Islet precursor cell (in vitro differentiated cells): ENCODE measurements at regions not wholly inside any gene's neighbourhood (a gene's known extent, or its start where the extent isn't known, plus 50 kb on each side); places are given as distances from the start of the nearest gene placed in this dataset.

Experiments used
- DNase-seq: peaks from one replicate; pipeline ENCODE4 v3.0.0-alpha.2; 2018

- no peak for DNase-seq
Measured at GRCh38 chrX:151476604-151477303, 79.7 kb downstream of the VMA21 start.

DNA sequence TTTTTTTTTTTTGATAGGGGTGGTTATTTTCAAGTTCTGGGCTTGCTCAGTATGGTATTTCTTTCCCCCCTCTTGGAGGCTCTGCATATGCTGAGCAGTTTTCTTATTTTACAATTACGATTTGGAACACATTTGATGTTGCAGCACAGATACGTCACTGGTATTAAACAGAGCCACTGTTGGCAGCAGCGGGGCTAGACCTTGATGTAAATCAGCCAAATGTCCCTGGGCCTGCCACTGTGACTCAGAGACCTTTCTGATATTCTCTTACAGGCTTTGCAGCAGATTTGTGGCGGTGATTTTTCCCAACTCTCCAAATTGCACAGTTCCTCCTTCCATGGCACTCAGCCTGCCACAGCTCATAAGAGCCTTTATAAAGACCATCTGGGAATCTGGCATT lies 81.1 kb downstream of the VMA21 start:
- no peak for DNase-seq

DNA sequence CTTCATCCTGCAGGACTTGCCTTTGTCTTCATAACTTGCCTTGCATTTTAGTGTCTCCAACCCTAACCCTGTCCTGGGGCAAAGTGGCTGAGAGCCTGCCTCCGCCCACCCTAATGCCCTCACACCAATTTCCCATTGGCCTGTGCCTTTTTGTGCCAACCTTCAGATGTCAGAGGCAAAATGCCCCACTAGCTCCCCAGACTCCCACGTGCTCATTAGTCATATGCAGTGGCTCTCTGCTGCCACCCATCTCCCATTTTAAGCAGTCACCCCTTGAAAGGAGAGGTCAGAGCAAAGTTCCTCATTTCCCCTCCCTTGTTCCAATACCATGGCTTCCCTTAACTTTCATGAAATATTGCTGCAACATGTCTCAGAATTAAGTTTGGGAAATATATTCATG lies 74.8 kb upstream of the PASD1 start:
- peak; percentile 57 for DNase-seq

GRCh38 chrX:151505796-151506195 lies 57.7 kb upstream of the PASD1 start:
- peak; percentile 61 for DNase-seq

DNA sequence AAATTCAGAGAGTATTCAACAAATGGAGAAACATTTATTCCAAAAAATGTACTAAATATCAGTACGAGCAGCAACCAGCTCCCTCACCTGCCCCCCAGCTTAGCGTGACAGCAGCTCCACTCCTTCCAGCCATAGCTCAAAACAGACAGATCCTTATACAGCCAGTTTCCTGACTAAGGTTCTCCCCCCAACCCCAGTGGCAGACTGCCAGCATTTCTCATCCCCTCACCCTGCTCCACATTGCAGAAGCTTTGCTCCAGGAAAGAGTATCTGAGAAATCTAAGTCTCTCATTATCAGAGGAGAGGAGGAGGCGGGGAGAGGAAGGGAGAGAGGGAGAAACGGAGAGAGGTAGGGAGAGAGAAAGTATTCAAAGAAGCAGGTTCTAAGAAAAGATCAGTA lies 53.3 kb upstream of the PASD1 start:
- DNase-seq, result no peak

GRCh38 chrX:151513472-151513871 lies 50.0 kb upstream of the PASD1 start:
- DNase-seq, result no peak
